ENCODE measurements at regions not wholly inside any gene's neighbourhood (a gene's known extent, or its start where the extent isn't known, plus 50 kb on each side); places are given as distances from the start of the nearest gene placed in this dataset.

- TF ChIP-seq CTCF (conservative IDR thresholded peaks at IDR 0.05 in 1 of 2, IDR thresholded peaks at IDR 0.05 in 1 of 2; ENCODE audit: low read depth in 1 of 2, low read length in 2 of 2) (no peak), EZH2 (IDR thresholded peaks at IDR 0.05; ENCODE audit: low read length, missing control alignments) (no peak)
These were observed 111.0 kb upstream of the LRIG3 start for GRCh38 chr12:59031313-59031712.
